ENCODE measurements at regions not wholly inside any gene's neighbourhood (a gene's known extent, or its start where the extent isn't known, plus 50 kb on each side); places are given as distances from the start of the nearest gene placed in this dataset.
"Not testable (repeated sequence)": the region's sequence is repeated elsewhere in the genome, so short reads cannot be mapped to it uniquely, and the experiment has no call there.

DNA sequence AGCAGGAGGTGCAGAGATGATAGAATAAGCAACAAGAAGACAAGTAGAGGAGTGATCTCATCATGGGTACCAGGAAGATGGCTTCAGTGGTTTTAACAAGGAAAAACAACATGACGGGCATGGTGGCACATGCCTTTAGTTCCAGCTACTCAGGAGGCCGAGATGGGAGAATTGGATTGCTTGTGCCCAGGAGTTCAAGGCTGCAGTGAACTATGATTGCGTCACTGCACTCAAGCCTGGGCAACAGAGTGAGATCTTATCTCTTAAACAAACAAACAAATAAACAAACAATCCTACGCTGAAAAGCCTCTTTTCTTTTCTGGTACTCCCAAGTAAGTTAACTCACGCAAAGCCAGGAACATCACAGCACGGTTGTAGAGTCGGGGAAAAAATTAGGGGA lies 102.6 kb upstream of the TRIM77 start:
- not testable (repeated sequence) for TF ChIP-seq EZH2phosphoT487 (IDR thresholded peaks at IDR 0.05; ENCODE audit: insufficient read depth, low read depth); EZH2 (IDR thresholded peaks at IDR 0.05; ENCODE audit: insufficient read depth, poor library complexity, severe bottlenecking)

All from GM23248 (cell line).